Kidney epithelial cell (primary cell): ENCODE measurements at regions not wholly inside any gene's neighbourhood (a gene's known extent, or its start where the extent isn't known, plus 50 kb on each side); places are given as distances from the start of the nearest gene placed in this dataset.
"Not testable (repeated sequence)": the region's sequence is repeated elsewhere in the genome, so short reads cannot be mapped to it uniquely, and the experiment has no call there.

Experiments used
- DNase-seq: peaks from one replicate; pipeline ENCODE4 v3.0.0-alpha.2; 2010; ENCODE audit warnings: low read depth
- H3K27me3 ChIP-seq: 2 replicates; pipeline ENCODE4 v1.6.0; 2011; ENCODE audit warnings: low read length; ENCODE audit not compliant: control insufficient read depth, insufficient read depth
- H3K36me3 ChIP-seq: 2 replicates; pipeline ENCODE4 v1.5.1; 2011; ENCODE audit warnings: low read length; ENCODE audit not compliant: control insufficient read depth, insufficient read depth
- H3K4me3 ChIP-seq: 2 replicates; pipeline ENCODE4 v1.5.1; 2011; ENCODE audit warnings: low read depth, mild to moderate bottlenecking, control low read depth, low read length
- TF ChIP-seq, protein P1 (sequence below): IDR thresholded peaks from 2 replicates; pipeline ENCODE4 v1.5.1; 2011; ENCODE audit warnings: mild to moderate bottlenecking, moderate library complexity, low read length, control low read depth, inconsistent platforms; ENCODE audit not compliant: insufficient read depth, poor library complexity, severe bottlenecking

DNA sequence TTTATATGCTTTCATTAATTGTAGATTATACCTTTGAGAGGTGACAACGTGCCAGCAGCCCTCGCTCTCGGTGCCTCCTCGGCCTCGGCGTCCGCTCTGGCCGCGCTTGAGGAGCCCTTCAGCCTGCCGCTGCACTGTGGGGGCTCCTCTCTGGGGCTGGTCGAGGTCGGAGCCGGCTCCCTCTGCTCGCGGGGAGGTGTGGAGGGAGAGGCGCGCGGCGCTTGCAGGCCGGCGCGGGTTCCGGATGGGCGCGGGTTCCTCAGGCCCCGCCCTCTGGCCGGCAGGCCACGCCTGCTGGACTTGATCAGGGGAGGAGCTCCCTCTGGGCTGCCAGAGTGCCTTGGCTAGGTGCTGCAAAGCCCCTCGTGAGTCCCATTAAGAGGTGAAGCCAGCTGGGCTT, 321.1 kb upstream of the PCDH18 start:
- Histone ChIP-seq H3K27me3 (no peaks in the 10 kb centered on the region), H3K4me3 (no peak overlapping the region), H3K36me3 (no peaks in the 10 kb centered on the region)
- TF ChIP-seq, protein P1, sequence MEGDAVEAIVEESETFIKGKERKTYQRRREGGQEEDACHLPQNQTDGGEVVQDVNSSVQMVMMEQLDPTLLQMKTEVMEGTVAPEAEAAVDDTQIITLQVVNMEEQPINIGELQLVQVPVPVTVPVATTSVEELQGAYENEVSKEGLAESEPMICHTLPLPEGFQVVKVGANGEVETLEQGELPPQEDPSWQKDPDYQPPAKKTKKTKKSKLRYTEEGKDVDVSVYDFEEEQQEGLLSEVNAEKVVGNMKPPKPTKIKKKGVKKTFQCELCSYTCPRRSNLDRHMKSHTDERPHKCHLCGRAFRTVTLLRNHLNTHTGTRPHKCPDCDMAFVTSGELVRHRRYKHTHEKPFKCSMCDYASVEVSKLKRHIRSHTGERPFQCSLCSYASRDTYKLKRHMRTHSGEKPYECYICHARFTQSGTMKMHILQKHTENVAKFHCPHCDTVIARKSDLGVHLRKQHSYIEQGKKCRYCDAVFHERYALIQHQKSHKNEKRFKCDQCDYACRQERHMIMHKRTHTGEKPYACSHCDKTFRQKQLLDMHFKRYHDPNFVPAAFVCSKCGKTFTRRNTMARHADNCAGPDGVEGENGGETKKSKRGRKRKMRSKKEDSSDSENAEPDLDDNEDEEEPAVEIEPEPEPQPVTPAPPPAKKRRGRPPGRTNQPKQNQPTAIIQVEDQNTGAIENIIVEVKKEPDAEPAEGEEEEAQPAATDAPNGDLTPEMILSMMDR: no peak
- DNase-seq: no peak

DNA sequence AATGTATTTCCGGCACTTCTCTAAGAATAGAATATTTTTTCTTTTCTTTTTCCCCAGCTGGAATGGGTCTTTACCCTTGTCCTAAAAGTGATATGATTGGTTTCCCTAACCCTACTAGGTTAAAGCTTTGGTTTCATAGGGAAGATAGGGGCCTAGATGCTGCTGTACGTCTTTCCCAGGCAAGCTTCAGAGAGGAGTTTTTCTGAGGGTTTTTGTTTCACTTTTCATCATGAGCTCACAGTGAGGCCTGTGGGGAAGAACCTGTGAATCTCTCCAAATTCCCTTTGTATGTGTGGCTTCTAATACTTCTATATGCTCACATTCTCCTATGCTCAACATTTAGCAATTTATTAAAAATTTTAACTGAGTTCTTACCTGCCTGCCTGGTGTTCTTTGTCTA, 320.0 kb upstream of the PCDH18 start:
- no peak for DNase-seq
- TF ChIP-seq, protein P1: no peak
- H3K36me3 ChIP-seq: no peaks in the 10 kb centered on the region
- H3K27me3 ChIP-seq: no peaks in the 10 kb centered on the region
- no peak overlapping the region for H3K4me3 ChIP-seq

DNA sequence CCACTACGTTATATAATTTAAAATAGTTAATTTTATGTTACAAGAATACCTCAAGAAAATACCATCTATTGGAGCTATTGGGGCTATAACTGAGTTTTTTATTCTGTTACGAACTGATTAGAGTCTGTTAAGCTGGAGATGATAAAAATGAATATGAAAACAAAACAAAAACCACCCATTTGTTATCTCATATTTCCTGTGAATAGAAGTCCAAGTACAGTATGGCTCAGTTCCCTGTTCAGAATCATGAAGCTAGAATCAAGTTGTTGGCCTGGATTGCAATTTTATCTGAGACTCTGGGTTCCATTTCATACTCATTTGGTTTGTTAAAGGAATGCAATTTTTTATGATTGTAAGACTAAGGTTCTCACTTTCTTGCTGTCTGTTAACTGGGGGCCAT, 319.1 kb upstream of the PCDH18 start:
- Histone ChIP-seq H3K27me3 (no peaks in the 10 kb centered on the region), H3K36me3 (no peaks in the 10 kb centered on the region), H3K4me3 (no peak overlapping the region)
- TF ChIP-seq, protein P1: no peak
- DNase-seq: no peak

DNA sequence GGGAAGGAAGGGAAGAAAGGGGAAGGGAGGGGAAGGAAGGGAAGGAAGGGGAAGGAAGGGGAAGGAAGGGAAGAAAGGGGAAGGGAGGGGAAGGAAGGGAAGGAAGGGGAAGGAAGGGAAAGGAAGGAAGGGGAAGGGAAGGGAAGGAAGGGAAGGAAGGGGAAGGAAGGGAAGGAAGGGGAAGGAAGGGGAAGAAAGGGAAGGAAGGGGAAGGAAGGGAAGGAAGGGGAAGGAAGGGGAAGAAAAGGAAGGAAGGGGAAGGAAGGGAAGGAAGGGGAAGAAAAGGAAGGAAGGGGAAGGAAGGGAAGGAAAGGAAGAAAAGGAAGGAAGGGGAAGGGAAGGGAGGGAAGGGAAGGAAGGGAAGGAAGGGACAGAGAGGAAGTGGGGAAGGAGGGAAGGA, 295.7 kb upstream of the PCDH18 start:
- not testable (repeated sequence) for H3K27me3 ChIP-seq, H3K4me3 ChIP-seq, H3K36me3 ChIP-seq, DNase-seq

DNA sequence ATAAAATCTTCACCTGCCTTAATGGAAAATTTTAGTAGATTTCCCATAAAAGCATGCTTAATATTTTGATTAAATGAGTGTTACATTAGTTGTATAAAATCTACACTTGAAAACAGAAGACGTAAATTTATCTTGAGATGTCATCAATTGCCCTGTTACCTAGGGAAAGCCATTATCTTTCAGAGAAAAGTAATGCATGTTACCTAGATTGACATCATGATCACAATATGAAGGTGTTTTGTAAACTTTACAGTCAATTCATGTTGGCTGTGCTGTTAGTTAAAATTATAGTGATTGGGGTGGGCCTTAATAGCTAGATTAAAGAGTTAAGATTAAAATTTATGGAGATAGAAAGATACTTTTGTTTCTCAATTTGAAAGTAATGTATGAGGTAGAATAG, 293.2 kb upstream of the PCDH18 start:
- H3K36me3 ChIP-seq: no peaks in the 10 kb centered on the region
- H3K4me3 ChIP-seq: no peak overlapping the region
- no peaks in the 10 kb centered on the region for H3K27me3 ChIP-seq
- TF ChIP-seq, protein P1: no peak
- DNase-seq: no peak

DNA sequence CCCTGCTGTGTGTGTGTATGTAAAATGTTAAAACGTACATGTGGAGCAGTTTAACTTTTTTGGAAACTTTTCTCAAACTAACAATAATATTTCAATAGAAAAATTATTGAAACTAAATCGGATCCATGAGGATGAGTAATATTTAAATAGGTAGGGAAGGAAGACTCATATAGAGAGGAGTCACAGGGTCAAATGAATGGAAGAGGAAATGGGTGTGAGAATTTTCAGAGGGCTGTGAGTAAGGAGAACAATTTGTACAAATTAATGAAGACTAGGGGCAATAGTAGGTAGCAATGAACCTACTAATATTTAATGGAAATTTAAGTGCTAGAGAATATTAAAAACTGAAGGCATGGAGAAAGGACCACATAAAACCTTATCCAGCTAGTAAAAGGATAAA, 290.7 kb upstream of the PCDH18 start:
- Histone ChIP-seq H3K36me3 (no peaks in the 10 kb centered on the region), H3K27me3 (no peaks in the 10 kb centered on the region), H3K4me3 (no peak overlapping the region)
- TF ChIP-seq, protein P1: no peak
- DNase-seq: no peak
